Skeletal muscle satellite cell (primary cell): ENCODE measurements at regions not wholly inside any gene's neighbourhood (a gene's known extent, or its start where the extent isn't known, plus 50 kb on each side); places are given as distances from the start of the nearest gene placed in this dataset.

Experiments used
- H3K27me3 ChIP-seq: 2 replicates; pipeline ENCODE4 v1.7.0; 2013; ENCODE audit warnings: low read length; ENCODE audit not compliant: control insufficient read depth, insufficient read depth
- H3K36me3 ChIP-seq: 2 replicates; pipeline ENCODE4 v1.7.0; 2013; ENCODE audit warnings: mild to moderate bottlenecking, control low read depth, low read length; ENCODE audit not compliant: insufficient read depth
- H3K4me1 ChIP-seq: 2 replicates; pipeline ENCODE4 v1.7.0; 2013; ENCODE audit warnings: low read length; ENCODE audit not compliant: control insufficient read depth, insufficient read depth
- H3K4me2 ChIP-seq: 2 replicates; pipeline ENCODE4 v1.7.0; 2013; ENCODE audit warnings: mild to moderate bottlenecking, low read length
- H3K4me3 ChIP-seq: 2 replicates; pipeline ENCODE4 v1.7.0; 2013; ENCODE audit warnings: low read length
- H3K9ac ChIP-seq: 2 replicates; pipeline ENCODE4 v1.7.0; 2013; ENCODE audit warnings: mild to moderate bottlenecking, low read depth, low read length, moderate library complexity
- H3K9me3 ChIP-seq: replicated peaks from 2 replicates; pipeline ENCODE4 v1.7.0; 2013; ENCODE audit warnings: mild to moderate bottlenecking, control low read depth, low read length

GRCh38 chr2:200247494-200247893, 59.0 kb upstream of the SPATS2L start:
- Histone ChIP-seq H3K9ac (no peak overlapping the region), H3K9me3 (no peaks in the 10 kb centered on the region), H3K4me1 (peaks cover 13% of the 10 kb centered on the region), H3K36me3 (no peaks in the 10 kb centered on the region), H3K4me3 (no peak overlapping the region), H3K27me3 (no peaks in the 10 kb centered on the region), H3K4me2 (peak overlapping the region; percentile 46)

- Histone ChIP-seq H3K4me1 (peaks cover 20% of the 10 kb centered on the region), H3K36me3 (no peaks in the 10 kb centered on the region), H3K27me3 (no peaks in the 10 kb centered on the region), H3K4me2 (peak overlapping the region; percentile 1), H3K4me3 (no peak overlapping the region), H3K9ac (no peak overlapping the region), H3K9me3 (no peaks in the 10 kb centered on the region)
Measured at GRCh38 chr2:200252265-200253067, 54.0 kb upstream of the SPATS2L start.

DNA sequence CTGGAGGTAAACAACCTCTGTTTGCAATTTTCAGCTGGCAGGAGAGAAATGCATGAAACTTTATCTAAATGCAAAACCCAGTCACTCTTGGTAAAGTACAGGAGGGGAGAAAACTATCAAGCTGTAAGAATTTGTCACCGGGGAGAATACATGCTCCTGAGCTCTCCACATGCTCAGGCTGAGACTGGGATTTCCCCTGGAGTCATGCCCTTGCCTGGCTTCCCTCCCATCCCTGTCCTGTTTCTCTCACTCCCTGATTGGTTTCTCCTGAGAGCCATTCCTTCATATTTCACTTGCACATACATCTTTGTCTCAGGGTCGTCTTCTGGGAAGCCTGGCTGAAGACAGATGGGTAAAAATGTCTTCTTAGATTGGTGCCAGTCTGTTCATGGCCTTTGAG, 52.9 kb upstream of the SPATS2L start:
- Histone ChIP-seq H3K4me2 (no peak overlapping the region), H3K27me3 (no peaks in the 10 kb centered on the region), H3K36me3 (no peaks in the 10 kb centered on the region), H3K4me3 (no peak overlapping the region), H3K4me1 (peaks cover 13% of the 10 kb centered on the region), H3K9ac (no peak overlapping the region), H3K9me3 (no peaks in the 10 kb centered on the region)

DNA sequence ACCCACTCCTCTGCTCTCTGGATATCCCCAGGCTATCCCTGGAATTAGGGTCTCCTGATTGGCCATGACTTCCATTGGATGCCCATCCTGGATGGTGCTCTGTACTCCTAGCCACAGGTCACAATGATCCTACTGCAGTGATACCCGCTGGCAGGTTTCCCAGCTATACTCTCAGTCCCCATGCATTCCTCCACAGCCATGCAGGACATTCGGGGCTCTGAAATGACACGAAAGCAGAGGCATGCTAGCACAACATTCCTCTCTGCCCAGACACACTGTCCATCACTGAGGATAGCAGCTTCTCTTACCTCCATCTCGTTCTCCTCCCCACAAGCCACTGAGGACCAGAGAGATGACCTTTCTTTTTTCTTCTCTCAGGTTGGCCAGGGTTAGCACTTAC, 51.7 kb upstream of the SPATS2L start:
- Histone ChIP-seq H3K9me3 (no peaks in the 10 kb centered on the region), H3K27me3 (no peaks in the 10 kb centered on the region), H3K4me2 (no peak overlapping the region), H3K36me3 (no peaks in the 10 kb centered on the region), H3K4me1 (peaks cover 18% of the 10 kb centered on the region), H3K4me3 (no peak overlapping the region), H3K9ac (no peak overlapping the region)

DNA sequence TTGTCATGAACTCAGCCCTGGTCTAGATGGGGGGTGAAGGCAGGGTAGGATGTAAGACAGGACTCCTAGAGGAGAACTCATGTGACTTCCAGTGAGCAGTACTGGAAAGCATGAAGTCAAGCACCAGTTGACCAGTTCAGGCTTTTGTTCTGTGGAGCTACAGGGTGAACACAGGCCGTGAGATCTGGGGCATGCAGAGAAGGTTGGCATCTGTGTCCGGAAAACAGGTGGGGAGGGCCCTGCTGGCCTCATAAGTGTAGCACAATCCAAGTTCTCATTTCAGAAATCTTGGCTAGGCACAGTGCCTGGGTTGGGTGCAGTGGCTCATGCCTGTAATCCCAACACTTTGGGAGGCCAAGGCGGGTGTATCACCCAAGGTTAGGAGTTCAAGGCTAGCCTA, 50.9 kb upstream of the SPATS2L start:
- no peaks in the 10 kb centered on the region for H3K36me3 ChIP-seq
- no peak overlapping the region for H3K4me3 ChIP-seq
- no peaks in the 10 kb centered on the region for H3K9me3 ChIP-seq
- no peak overlapping the region for H3K9ac ChIP-seq
- peaks cover 18% of the 10 kb centered on the region for H3K4me1 ChIP-seq
- no peak overlapping the region for H3K4me2 ChIP-seq
- no peaks in the 10 kb centered on the region for H3K27me3 ChIP-seq
